Activated T-helper 1 cell treated with Interleukin-2 at 50 U/mL for 16 hours (primary cell): ENCODE measurements at regions not wholly inside any gene's neighbourhood (a gene's known extent, or its start where the extent isn't known, plus 50 kb on each side); places are given as distances from the start of the nearest gene placed in this dataset.
"Not testable (repeated sequence)": the region's sequence is repeated elsewhere in the genome, so short reads cannot be mapped to it uniquely, and the experiment has no call there.

Experiments used
- DNase-seq: peaks from one replicate; pipeline ENCODE4 v3.0.0-alpha.2; 2020; ENCODE audit warnings: low read depth

DNA sequence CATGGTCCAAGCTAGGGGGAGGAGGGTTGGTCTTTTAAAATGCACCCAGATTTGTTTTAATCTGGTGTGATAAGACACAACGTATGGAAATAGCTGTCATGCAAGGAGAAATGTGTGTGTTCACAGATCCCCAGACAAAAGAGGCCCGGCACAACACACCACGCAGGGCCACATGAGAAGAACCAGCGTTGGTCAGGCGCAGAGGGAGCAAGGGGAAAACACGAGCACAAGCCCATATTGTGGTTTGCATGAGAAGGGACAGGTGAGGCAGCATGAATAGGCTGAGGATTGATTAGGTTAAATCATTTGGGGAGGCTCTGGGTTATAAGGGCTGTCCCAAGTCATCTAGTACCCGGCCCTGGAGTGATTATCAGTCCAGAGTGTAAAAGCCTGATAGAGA, 272.5 kb upstream of the NCKAP5 start:
- no peak for DNase-seq

DNA sequence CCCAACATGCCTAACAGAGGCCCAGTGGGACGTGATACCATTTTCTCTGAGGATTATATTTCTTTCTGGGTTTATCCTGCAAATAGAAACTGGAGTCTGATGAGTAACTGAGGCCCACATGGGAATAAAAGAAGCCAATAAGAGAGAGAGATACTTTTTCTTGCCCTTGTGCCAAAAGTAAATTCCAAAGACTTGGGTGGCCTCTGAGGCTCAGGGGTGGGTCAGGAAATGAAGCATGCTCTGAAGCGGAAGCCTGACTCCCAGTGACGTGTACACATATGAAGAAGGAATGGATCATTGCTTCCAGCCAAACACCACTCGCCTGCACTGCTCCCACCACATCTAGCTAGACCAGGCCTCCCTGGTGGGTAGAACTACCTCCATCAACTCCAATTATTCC, 273.6 kb upstream of the NCKAP5 start:
- DNase-seq = no peak

DNA sequence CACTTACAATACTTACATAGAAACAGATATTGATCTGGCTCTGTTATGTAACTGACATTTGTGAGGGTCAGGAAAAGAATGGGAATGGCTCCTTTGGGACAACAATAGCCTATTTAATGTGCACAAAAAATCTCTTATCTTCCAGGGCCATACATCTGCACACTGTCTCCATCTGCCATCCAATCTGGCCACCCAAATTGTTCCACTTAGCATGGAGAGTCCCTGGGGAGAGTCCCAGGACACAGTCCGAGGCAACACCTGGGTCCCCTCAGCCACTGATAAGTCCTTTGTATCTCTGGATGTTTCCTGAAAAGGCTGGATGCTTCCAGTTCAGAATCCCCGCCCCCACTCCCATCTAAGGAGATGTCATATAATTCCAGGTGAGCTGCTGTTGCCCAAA, 274.2 kb upstream of the NCKAP5 start:
- DNase-seq = no peak

DNA sequence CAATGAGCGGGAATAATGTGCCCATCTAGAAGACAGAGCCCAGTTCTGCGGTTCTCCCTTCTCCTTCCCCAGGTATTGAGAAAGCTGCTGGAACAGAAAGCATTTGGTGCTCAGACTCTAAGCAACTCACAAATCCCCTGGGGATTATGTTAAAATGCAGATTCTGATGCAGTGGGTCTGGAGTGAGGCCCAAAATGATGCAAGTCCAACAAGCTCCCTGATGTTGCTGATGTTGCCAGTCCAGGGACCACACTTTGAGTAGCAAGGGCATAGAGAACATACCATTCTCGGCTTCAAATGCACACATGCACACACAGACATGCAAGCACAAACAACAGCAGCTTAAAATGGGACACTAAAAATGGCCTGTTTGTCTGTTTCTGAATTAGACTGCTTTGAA, 274.8 kb upstream of the NCKAP5 start:
- DNase-seq = no peak

DNA sequence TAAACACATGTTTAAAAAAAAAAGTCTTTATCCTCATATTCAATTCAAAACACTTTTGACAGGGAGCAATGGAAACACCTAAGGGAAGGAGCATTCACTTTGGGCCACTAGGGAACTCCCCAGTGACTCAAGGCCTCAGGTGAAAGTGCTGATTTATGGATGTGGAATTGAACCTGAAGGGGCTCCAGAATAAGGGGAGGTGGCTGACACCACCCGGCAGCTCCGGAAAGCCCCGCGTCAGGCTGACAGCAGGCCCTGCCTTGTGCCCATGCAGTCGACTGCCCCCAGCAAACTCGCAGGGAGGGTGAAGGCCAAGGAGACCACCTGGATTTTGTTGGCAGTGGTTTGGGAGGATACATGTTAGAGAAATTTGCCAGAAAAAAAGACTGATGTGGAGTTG, 275.3 kb upstream of the NCKAP5 start:
- DNase-seq = no peak

DNA sequence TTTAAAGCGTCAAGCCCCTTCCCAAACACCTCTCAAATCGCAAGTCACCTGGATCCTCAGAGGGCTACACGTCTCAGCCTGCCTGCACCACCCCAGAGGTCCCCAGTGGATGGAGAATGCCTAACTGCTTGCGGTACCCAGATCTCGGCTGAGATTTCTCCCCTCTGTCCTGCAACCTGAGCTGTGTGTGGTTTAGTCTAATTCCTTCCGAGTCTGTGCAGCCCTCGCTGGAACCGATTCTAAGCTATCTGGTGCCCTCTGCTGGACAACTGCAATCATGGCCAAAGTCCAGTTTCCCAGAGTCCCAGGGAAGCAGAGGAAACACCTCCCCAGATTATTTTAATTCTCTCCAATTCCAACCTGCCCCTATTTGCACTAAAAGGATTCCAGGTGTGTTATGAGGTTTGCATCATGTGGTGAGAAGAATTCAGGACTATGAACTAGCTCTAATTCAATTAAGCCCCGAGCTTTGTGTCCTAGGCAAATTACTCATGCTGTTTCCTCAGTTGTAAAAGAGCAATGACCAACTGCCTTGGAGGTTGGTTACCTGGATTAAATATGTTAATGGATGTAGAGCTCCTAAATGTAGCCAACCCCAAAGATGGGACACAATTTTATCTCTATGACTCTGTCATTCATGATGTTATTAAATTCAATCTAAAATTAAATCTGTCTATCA, 276.1 kb upstream of the NCKAP5 start:
- DNase-seq = peak; percentile 25

DNA sequence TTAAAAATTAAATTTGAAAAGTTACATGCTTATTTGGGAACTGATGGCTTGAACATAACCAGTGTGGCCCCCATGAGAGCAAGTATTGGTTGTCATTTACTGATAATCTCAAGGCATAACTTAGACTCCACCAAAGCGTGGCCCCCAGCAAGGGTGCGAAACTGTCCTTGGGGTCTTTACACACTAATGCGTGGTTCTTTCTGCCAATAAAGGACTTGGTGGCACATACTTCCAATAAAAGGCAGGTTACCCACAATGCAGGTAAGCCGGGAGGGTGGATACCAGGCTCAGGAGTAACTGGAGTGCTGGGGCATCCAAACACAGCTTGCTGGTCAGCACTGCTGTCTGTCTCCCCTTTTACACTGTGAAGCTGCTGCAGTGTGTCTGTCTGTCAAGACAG, 278.2 kb upstream of the NCKAP5 start:
- DNase-seq = no peak

DNA sequence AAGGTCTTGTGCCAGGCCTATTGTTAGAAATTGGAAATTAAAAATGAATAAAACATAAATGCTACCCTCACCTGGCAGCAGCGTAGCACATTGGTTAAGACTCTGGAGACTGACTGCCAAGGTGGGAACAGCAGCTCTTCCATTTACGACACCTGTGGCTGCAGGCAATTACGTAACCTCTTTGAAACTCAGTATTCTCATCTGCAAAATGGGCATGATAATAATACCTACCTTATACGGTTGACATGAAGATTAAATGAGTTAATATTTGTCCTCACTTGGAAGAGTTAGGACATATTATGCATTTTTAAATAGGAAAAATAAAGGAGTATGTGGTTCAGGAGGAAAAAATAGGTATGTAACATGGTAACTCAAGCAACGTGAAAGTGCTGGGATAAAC, 279.3 kb upstream of the NCKAP5 start:
- no peak for DNase-seq

DNA sequence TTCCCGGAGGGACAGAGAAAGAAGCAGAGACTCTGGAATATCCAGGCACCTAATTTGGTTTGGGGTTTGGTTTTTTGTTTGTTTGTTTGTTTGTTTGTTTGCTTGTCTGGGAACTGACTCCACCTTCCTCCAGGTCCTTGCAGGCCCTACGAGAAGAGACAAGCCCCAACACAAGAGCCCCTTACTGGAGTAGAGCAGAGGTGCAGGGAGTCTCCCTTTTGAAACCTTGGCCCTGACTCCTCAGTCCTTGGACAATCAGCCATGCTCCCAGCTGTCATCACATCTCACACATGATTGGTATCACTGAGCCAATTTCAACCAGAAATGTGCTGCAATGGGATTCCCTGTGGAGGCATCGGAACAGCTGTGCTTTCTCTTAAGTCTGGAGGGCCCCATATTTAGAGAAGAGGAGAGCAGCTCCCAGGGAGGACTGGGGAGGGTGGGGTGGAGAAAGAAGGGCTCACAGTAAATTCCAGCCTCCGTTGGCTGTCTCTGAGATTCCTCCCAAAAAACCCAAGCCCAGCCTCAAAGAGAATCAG, 279.9 kb upstream of the NCKAP5 start:
- DNase-seq = no peak

DNA sequence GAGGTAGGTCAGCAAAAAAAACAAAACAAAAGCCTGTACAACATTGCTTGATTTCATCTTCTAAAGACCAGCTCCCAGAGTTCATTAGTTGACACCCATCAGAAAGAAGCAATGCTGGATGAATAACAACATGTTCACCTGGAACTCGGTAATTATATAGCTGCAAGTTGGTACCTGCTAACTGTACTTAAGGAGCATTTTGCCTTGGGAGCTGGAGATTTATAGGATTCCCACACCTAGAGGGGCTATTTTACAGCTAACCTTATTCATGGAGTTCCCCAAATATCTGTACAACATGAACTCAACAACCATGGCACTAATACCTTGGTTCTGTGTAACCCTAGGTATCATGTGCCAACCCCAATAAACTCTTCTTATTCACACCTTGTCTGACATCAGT, 281.1 kb upstream of the NCKAP5 start:
- no peak for DNase-seq

DNA sequence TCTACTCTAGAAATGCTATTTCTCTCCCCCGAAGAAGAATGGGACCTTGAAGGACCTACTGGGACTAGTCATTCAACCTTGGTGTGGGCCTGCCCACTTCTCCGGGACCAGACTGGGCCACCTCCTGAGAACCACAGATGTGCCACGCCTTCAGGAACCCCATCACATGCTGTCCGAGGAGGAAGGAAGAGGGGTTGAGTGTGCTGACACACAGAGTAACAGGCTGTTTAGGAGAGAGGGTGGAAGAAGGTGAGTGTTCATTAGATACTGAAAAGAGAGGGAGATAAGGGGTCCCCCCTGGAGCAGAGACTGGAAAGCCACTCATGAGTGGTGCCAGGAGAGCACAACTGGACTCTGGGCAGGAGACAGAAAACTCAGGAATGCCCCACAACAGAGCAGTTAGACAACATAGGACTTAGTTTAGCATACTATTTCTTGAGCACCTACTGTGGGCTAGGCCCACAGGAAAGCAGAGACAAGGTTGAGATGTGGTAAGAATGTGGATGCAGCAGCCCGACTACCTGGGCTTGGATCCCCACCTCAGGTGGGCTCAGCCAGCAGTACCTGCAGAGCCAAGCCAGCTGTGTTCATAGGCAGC, 286.4 kb upstream of the NCKAP5 start:
- no peak for DNase-seq

DNA sequence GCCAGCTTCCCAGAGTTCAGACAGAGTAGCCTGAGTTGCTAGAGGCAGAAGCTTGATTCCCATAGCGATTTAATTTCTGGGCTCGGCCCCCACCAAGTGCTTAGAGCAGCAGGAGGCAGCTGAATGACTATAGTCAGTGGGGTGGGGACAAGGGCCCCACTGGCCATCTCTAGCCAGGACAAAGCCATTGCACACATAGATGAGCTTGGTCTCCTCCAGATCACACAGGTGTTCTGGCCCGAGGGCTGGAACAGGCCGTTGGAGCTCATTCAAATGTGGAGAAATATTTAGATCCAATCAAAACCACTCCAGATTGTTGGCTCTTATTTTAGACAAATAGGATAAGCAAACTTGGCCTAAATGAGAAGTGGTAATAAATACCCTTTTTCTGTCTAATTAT, 287.3 kb upstream of the NCKAP5 start:
- DNase-seq = no peak

DNA sequence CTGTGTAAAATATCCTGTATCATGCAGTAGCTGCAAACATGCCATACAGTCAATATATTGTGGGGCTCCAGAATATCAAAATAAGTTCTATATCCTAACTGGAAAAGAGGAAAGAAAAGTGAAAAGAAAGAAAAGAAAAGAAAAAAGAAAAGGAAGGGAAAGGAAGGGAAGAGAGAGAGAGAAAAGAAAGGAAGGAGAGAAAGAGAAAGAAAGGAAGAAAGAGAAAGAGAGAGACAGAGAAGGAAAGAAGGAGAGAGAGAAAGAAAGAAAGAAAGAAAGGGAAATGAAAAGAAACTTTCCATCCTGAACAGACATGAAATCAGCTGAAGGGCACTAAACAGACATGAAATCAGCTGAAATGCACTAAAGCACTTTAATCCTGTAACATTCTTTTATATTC, 288.4 kb upstream of the NCKAP5 start:
- DNase-seq = no peak

DNA sequence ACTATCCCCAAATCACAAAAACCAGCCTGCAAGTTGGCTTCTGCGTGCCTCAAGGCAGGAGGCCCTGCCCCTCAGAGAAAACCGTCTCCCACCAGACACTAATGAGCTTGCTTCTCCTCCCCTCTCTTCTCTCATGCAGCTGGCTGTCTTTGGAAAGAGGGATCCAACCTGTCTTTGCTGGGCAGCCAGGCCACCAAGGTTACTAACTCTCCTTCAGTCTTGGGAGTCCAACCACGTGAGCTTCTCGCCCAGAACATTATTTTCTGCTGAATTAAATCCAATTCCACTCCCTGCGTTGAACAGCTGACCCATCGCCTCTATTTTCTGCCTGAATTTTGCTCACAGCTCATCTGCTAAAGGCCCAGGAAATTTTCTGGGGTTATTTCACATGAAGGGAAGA, 291.3 kb upstream of the NCKAP5 start:
- no peak for DNase-seq

DNA sequence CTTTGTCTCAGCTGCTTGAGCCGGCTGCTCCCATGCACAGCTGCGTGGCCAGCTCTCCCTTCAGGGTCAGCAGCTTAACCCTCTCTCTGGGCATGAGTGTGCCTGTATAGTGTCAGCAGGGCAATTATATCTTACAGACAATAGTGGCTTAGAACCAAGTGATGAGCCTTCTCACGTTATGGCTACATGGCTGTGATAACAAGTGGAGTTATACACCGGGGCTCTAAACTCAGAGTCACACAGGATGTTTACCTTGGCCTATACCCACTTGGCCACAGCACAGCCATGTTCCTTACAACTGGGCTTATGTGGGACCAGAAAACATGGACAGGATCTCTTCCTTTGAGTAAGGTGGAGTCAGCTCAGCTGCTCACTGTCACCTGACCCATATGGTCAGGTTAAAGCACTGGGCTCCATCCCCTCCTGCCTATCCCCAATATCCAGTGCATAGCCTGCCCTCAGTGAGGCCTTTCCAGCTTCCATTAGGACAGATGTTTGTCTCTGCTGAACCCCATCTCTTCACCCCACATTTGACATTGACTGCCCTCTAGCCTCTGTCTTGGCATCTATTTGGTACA, 294.2 kb upstream of the NCKAP5 start:
- DNase-seq = no peak

DNA sequence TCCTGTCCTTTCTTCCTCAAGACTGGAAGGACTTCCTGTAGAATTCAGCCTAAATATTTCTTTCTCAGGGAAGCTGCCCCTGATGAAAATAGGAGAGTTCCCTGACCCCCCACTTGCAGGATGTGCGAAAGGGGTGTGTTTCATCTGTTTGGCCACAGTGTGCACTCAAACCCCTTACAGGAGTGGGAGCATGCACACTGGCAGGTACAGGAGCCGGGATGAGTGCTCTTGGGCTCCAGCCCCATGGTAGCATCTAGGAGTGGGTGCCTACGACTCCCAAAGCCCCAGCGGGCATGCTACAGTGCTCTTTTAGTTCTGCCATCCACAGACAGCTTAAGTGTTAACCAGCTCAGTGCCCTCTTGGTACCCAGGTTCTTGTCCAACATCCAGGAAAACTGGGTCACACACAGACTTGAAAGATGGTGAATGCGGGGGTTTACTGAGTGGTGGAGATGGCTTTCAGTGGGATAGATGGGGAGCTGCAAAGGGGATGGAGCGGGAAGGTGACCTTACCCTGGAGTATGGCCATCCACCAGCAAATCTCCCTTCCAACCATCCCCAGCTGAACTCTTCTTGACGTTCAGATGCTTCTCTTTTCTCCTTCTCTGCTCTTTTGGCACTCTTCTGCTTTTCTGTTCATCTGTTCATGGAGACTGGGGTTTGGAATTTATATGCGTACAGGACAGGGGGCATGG, 295.0 kb upstream of the NCKAP5 start:
- no peak for DNase-seq

DNA sequence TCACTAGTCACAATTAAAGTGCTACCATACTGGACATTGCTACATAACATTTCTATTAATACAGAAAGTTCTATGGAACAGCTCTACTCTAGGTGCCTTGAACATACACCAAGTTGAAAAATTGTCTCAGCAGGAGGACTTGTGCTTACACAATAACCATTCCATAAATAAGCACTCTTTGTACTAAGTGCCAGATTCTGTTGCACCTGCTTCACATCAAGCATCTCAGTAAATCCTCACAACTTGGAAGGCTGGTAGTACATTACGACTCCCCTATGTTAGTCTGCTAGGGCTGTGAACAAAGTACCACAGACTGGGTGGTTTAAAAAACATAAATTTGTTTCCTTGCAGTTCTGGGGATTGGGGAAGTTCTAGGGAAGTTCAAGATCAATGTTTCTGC, 296.9 kb upstream of the NCKAP5 start:
- no peak for DNase-seq

DNA sequence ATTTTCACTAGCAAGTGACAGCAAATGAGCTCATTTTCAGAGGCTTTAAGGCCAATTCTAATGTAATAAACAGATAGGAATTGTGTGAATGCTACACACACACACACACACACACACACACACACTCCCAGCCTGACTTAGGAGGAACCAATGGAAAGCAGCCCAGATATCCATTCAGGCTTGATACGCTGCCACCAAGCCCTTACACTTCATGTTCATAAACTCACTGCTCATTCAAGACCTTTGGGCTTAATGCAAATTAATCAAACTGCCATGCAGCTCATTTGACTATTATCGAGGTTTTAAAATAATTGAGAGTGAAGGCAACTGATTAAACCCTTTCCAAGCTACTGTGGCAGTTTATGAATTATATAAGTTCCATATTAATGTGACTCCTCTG, 298.9 kb upstream of the NCKAP5 start:
- no peak for DNase-seq

DNA sequence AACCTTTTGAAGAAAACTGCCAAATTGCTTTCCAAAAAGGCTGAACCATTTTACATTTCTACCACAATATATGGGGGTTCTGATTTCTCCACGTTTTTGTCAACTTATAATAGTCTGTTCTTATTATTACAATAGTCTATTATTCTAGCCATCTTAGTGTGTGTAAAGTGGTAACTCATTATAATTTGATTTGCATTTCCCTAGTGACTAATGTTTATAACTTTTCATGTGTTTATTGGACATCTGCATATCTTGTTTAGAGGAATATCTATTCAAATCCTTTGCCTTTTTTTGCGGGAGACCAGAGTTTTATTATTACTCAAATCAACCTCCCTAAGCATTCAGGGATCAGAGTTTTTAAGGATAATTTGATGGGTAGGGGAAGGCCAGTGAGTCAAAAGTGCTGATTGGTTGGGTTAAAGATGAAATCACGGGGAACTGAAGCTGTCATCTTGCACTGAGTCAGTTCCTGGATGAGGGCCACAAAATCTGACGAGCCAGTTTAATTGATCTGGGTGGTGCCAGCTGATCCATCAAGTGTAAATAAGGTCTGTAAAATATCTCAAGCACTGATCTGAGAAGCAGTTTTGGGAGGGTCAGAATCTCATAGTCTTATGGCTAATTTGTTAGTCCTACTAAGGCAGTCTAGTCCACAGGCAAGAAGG, 303.4 kb upstream of the NCKAP5 start:
- DNase-seq = no peak

DNA sequence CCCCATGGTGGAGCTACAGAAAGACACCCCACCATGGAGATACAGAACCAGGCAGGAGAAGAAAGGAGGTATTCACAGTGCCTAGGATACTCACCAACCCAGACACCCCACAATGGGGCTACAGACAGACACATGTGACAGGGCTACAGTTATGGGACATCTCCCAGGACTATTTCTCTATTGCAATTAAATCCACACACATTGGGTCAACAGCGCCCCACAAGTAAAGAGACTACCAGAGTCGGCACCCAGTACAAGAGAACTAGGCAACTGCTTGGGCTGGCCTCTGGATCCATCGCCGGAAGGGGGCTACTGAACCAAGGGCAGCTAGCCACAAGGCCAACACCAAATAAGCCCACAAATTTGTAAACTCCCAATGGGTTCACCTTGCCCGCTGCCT, 310.1 kb upstream of the NCKAP5 start:
- no peak for DNase-seq

DNA sequence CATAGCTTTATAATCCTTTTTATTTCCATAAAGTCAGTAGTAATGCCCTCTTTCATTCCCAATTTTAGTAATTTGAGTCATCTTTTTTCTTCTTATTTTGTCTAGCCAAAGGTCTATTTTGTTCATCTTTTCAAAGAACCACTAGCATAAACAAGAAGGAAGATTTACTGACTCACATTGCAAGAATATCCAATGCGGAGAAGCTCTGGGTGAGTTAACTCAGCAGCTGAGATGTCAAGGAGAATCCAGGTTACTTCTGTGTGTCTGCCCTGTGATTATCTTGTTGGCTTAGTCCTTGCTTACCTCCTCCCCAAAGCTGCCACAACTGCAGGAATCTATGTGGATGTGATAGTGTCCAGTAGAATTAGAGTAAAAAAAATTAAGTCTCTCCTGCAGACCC, 311.4 kb upstream of the NCKAP5 start:
- DNase-seq = no peak

DNA sequence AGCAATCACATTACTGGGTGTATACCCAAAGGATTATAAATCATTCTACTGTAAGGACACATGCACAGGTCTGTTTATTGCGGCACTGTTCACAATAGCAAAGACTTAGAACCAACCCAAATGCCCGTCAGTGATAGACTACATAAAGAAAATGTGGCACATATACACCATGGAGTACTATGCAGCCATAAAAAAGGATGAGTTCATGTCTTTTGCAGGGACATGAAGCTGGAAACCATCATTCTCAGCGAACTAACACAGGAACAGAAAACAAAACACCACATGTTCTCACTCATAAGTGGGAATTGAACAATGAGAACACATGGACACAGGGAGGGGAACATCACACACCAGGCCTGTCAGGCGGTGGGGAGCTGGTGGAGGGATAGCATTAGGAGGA, 313.9 kb upstream of the NCKAP5 start:
- not testable (repeated sequence) for DNase-seq
